ENCODE measurements at regions not wholly inside any gene's neighbourhood (a gene's known extent, or its start where the extent isn't known, plus 50 kb on each side); places are given as distances from the start of the nearest gene placed in this dataset.

- intact Hi-C loops (cut with DNase I): no loop called here
- Histone ChIP-seq H3K27ac (ENCODE audit: low read depth in 1 of 2, low read length in 2 of 2) (no peak overlapping the region), H3K9me3 (ENCODE audit: control insufficient read depth, low read length) (peaks cover 2% of the 10 kb centered on the region), H3K4me3 (ENCODE audit: low read length in 2 of 2) (no peak overlapping the region), H3K27me3 (ENCODE audit: control insufficient read depth in 1 of 2, insufficient read depth in 2 of 2, low read length in 1 of 2) (no peaks in the 10 kb centered on the region), H3K4me1 (ENCODE audit: control insufficient read depth in 1 of 2, insufficient read depth in 2 of 2, low read length in 2 of 2) (no peaks in the 10 kb centered on the region), H3K36me3 (ENCODE audit: control insufficient read depth in 1 of 2, insufficient read depth in 2 of 2, low read length in 1 of 2) (no peaks in the 10 kb centered on the region)
- WGBS, 2 donors: 93 to 96% methylated on average over 1 of the region's 1 CpG
- ATAC-seq (ENCODE audit: low FRiP score): no peak
- no peak for DNase-seq
Observed at GRCh38 chr12:42750356-42750755, 160.8 kb upstream of the PRICKLE1 start.

- intact Hi-C loops (cut with DNase I): no loop called here
- no peaks in the 10 kb centered on the region for H3K36me3 ChIP-seq (ENCODE audit: control insufficient read depth in 1 of 2, insufficient read depth in 2 of 2, low read length in 1 of 2)
- 82 to 84% methylated on average over 1 of the region's 1 CpG for WGBS, 2 donors
- H3K27ac ChIP-seq (ENCODE audit: low read depth in 1 of 2, low read length in 2 of 2): no peak overlapping the region
- H3K4me3 ChIP-seq (ENCODE audit: low read length in 2 of 2): no peak overlapping the region
- no peaks in the 10 kb centered on the region for H3K27me3 ChIP-seq (ENCODE audit: control insufficient read depth in 1 of 2, insufficient read depth in 2 of 2, low read length in 1 of 2)
- ATAC-seq (ENCODE audit: low FRiP score) (no peak), DNase-seq (no peak)
- H3K4me1 ChIP-seq (ENCODE audit: control insufficient read depth in 1 of 2, insufficient read depth in 2 of 2, low read length in 2 of 2): peaks cover 2 to 6% of the 10 kb centered on the region in 2 donors
- peaks cover 2% of the 10 kb centered on the region for H3K9me3 ChIP-seq (ENCODE audit: control insufficient read depth, low read length)
Observed at GRCh38 chr12:42749239-42749638, 159.7 kb upstream of the PRICKLE1 start.

GRCh38 chr12:42744539-42745182 lies 155.1 kb upstream of the PRICKLE1 start:
- ATAC-seq (ENCODE audit: low FRiP score): peak; percentile 59
- no peaks in the 10 kb centered on the region for H3K27me3 ChIP-seq (ENCODE audit: control insufficient read depth in 1 of 2, insufficient read depth in 2 of 2, low read length in 1 of 2)
- no peak overlapping the region for H3K4me3 ChIP-seq (ENCODE audit: low read length in 2 of 2)
- intact Hi-C loops (cut with DNase I): loop anchor here in 1 of 2 donors (5.0 kb wide), 1 partner anchor 157 kb away; the partner anchor contains the start of gene PRICKLE1
- DNase-seq: no peak
- 37 to 38% methylated on average over 5 of the region's 5 CpGs for WGBS, 2 donors
- peaks cover 2% of the 10 kb centered on the region for H3K9me3 ChIP-seq (ENCODE audit: control insufficient read depth, low read length)
- no peaks in the 10 kb centered on the region for H3K36me3 ChIP-seq (ENCODE audit: control insufficient read depth in 1 of 2, insufficient read depth in 2 of 2, low read length in 1 of 2)
- peak overlapping the region in 1 of 2 donors; percentile 19 for H3K27ac ChIP-seq (ENCODE audit: low read depth in 1 of 2, low read length in 2 of 2)
- peaks cover 2 to 15% of the 10 kb centered on the region in 2 donors for H3K4me1 ChIP-seq (ENCODE audit: control insufficient read depth in 1 of 2, insufficient read depth in 2 of 2, low read length in 2 of 2)

- Histone ChIP-seq H3K27ac (ENCODE audit: low read depth in 1 of 2, low read length in 2 of 2) (peak overlapping the region; percentile 3 to 14), H3K4me3 (ENCODE audit: low read length in 2 of 2) (no peak overlapping the region), H3K27me3 (ENCODE audit: control insufficient read depth in 1 of 2, insufficient read depth in 2 of 2, low read length in 1 of 2) (no peaks in the 10 kb centered on the region), H3K9me3 (ENCODE audit: control insufficient read depth, low read length) (peaks cover 2% of the 10 kb centered on the region), H3K36me3 (ENCODE audit: control insufficient read depth in 1 of 2, insufficient read depth in 2 of 2, low read length in 1 of 2) (no peaks in the 10 kb centered on the region), H3K4me1 (ENCODE audit: control insufficient read depth in 1 of 2, insufficient read depth in 2 of 2, low read length in 2 of 2) (peaks cover 2 to 15% of the 10 kb centered on the region in 2 donors)
- 18 to 20% methylated on average over 5 of the region's 5 CpGs for WGBS, 2 donors
- no peak for DNase-seq
- no peak for ATAC-seq (ENCODE audit: low FRiP score)
- intact Hi-C loops (cut with DNase I): loop anchor here in 1 of 2 donors (5.0 kb wide), 1 partner anchor 155 kb away; the partner anchor contains the start of gene PRICKLE1
Observed at GRCh38 chr12:42742716-42743115, 153.2 kb upstream of the PRICKLE1 start.

- intact Hi-C loops (cut with DNase I): loop anchor here in 1 of 2 donors (5.0 kb wide), 1 partner anchor 155 kb away; the partner anchor contains the start of gene PRICKLE1
- Histone ChIP-seq H3K27ac (ENCODE audit: low read depth in 1 of 2, low read length in 2 of 2) (no peak overlapping the region), H3K27me3 (ENCODE audit: control insufficient read depth in 1 of 2, insufficient read depth in 2 of 2, low read length in 1 of 2) (no peaks in the 10 kb centered on the region), H3K4me3 (ENCODE audit: low read length in 2 of 2) (peak overlapping the region in 1 of 2 donors; percentile 11), H3K36me3 (ENCODE audit: control insufficient read depth in 1 of 2, insufficient read depth in 2 of 2, low read length in 1 of 2) (no peaks in the 10 kb centered on the region), H3K4me1 (ENCODE audit: control insufficient read depth in 1 of 2, insufficient read depth in 2 of 2, low read length in 2 of 2) (peaks cover 2 to 20% of the 10 kb centered on the region in 2 donors), H3K9me3 (ENCODE audit: control insufficient read depth, low read length) (peaks cover 2% of the 10 kb centered on the region)
- DNase-seq: no peak
- ATAC-seq (ENCODE audit: low FRiP score): no peak
- 14 to 17% methylated on average over 7 of the region's 7 CpGs for WGBS, 2 donors
Observed at GRCh38 chr12:42741771-42742510, 152.4 kb upstream of the PRICKLE1 start.

GRCh38 chr12:42741091-42741490 lies 151.5 kb upstream of the PRICKLE1 start:
- WGBS, 2 donors: 47 to 54% methylated on average over 2 of the region's 2 CpGs
- Histone ChIP-seq H3K9me3 (ENCODE audit: control insufficient read depth, low read length) (no peaks in the 10 kb centered on the region), H3K36me3 (ENCODE audit: control insufficient read depth in 1 of 2, insufficient read depth in 2 of 2, low read length in 1 of 2) (no peaks in the 10 kb centered on the region), H3K27ac (ENCODE audit: low read depth in 1 of 2, low read length in 2 of 2) (no peak overlapping the region), H3K4me1 (ENCODE audit: control insufficient read depth in 1 of 2, insufficient read depth in 2 of 2, low read length in 2 of 2) (peaks cover 2 to 20% of the 10 kb centered on the region in 2 donors), H3K27me3 (ENCODE audit: control insufficient read depth in 1 of 2, insufficient read depth in 2 of 2, low read length in 1 of 2) (no peaks in the 10 kb centered on the region), H3K4me3 (ENCODE audit: low read length in 2 of 2) (no peak overlapping the region)
- intact Hi-C loops (cut with DNase I): loop anchor here in 1 of 2 donors (5.0 kb wide), 1 partner anchor 154 kb away; the partner anchor contains the start of gene PRICKLE1
- no peak for DNase-seq
- no peak for ATAC-seq (ENCODE audit: low FRiP score)

GRCh38 chr12:42737398-42737797 lies 147.9 kb upstream of the PRICKLE1 start:
- no peak for DNase-seq
- Histone ChIP-seq H3K36me3 (ENCODE audit: control insufficient read depth in 1 of 2, insufficient read depth in 2 of 2, low read length in 1 of 2) (no peaks in the 10 kb centered on the region), H3K4me1 (ENCODE audit: control insufficient read depth in 1 of 2, insufficient read depth in 2 of 2, low read length in 2 of 2) (peaks cover 0 to 4% of the 10 kb centered on the region in 2 donors), H3K4me3 (ENCODE audit: low read length in 2 of 2) (no peak overlapping the region), H3K9me3 (ENCODE audit: control insufficient read depth, low read length) (no peaks in the 10 kb centered on the region), H3K27me3 (ENCODE audit: control insufficient read depth in 1 of 2, insufficient read depth in 2 of 2, low read length in 1 of 2) (no peaks in the 10 kb centered on the region), H3K27ac (ENCODE audit: low read depth in 1 of 2, low read length in 2 of 2) (no peak overlapping the region)
- 54 to 55% methylated on average over 3 of the region's 3 CpGs for WGBS, 2 donors
- intact Hi-C loops (cut with DNase I): loop anchor here in 1 of 2 donors (5.0 kb wide), 1 partner anchor 145 kb away; no protein-coding TSS in a partner anchor
- ATAC-seq (ENCODE audit: low FRiP score): no peak

GRCh38 chr12:42735861-42736361 lies 146.4 kb upstream of the PRICKLE1 start:
- Histone ChIP-seq H3K27me3 (ENCODE audit: control insufficient read depth in 1 of 2, insufficient read depth in 2 of 2, low read length in 1 of 2) (no peaks in the 10 kb centered on the region), H3K36me3 (ENCODE audit: control insufficient read depth in 1 of 2, insufficient read depth in 2 of 2, low read length in 1 of 2) (no peaks in the 10 kb centered on the region), H3K9me3 (ENCODE audit: control insufficient read depth, low read length) (no peaks in the 10 kb centered on the region), H3K4me1 (ENCODE audit: control insufficient read depth in 1 of 2, insufficient read depth in 2 of 2, low read length in 2 of 2) (peaks cover 0 to 4% of the 10 kb centered on the region in 2 donors), H3K27ac (ENCODE audit: low read depth in 1 of 2, low read length in 2 of 2) (no peak overlapping the region), H3K4me3 (ENCODE audit: low read length in 2 of 2) (no peak overlapping the region)
- ATAC-seq (ENCODE audit: low FRiP score): no peak
- intact Hi-C loops (cut with DNase I): loop anchor here in 1 of 2 donors (5.0 kb wide), 1 partner anchor 144 kb away; no protein-coding TSS in a partner anchor
- WGBS, 2 donors: 3 to 8% methylated on average over 11 of the region's 11 CpGs
- peak; percentile 48 to 75 for DNase-seq
